Chondrocyte (in vitro differentiated cells): ENCODE measurements at regions not wholly inside any gene's neighbourhood (a gene's known extent, or its start where the extent isn't known, plus 50 kb on each side); places are given as distances from the start of the nearest gene placed in this dataset.

Source experiments
- DNase-seq: peaks from one replicate; pipeline ENCODE4 v3.0.0; 2021; ENCODE audit warnings: mixed read lengths, low spot score
- H3K27ac Mint-ChIP-seq: one replicate; pipeline ENCODE4 v1.8.0; 2021; ENCODE audit warnings: mild to moderate bottlenecking, moderate library complexity, mixed read lengths; ENCODE audit not compliant: unreplicated experiment
- H3K27me3 Mint-ChIP-seq: 2 replicates; pipeline ENCODE4 v1.8.0; 2021; ENCODE audit warnings: low read depth, mixed read lengths
- H3K36me3 Mint-ChIP-seq: 2 replicates; pipeline ENCODE4 v1.8.0; 2021; ENCODE audit warnings: low read depth, mixed read lengths
- H3K4me1 Mint-ChIP-seq: 2 replicates; pipeline ENCODE4 v1.8.0; 2021; ENCODE audit warnings: low read depth, mild to moderate bottlenecking, mixed read lengths
- H3K4me3 Mint-ChIP-seq: one replicate; pipeline ENCODE4 v1.8.0; 2021; ENCODE audit warnings: mild to moderate bottlenecking, moderate library complexity, mixed read lengths; ENCODE audit not compliant: unreplicated experiment
- H3K9me3 Mint-ChIP-seq: 2 replicates; pipeline ENCODE4 v1.8.0; 2021; ENCODE audit warnings: low read depth, mixed read lengths
- TF ChIP-seq, protein P1 (sequence below): fragments of 200-600 bp; sonication (generic); IDR thresholded peaks from 2 replicates; pipeline ENCODE4 v1.5.0; 2021; ENCODE audit warnings: antibody characterized with exemption, mild to moderate bottlenecking, moderate library complexity

DNA sequence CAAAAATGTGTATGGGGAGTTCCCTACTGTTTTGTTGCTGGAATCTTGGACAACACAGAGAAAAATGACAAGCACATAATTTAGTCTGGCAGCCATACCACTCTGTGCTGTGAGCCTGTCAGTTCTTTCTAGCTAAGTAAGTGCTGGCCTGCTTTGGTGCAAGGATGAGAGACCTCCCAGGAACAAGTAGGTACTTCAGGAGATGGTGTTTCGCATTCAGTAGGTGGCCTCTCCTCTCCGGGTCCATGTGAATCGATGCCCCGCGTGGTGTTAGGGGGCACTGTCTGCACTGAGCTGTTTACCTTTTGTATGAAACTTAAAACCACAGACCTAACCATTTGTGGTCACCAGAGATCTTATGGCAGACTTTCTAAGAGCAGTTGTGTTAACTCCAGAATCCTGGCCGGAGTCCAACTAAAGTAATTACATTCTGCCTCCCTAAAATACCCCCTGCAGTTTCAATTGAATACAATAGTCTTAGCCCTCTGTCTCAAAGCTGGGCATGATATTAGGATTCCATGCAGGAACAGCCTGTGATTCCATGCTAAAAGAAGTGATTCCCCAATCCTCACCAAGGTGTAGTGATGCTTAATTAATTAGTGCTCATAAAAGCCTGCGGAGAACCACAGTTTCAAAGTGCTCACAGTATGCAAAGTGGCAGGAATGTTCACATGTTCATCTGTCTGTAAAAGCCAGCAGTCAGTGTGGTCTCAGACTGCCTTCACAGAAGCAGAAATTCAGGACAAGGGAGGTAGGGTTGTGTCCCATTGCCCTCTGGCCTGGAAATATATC, 64.2 kb downstream of the LLPH start:
- H3K27ac Mint-ChIP-seq: peak overlapping the region; percentile 87

DNA sequence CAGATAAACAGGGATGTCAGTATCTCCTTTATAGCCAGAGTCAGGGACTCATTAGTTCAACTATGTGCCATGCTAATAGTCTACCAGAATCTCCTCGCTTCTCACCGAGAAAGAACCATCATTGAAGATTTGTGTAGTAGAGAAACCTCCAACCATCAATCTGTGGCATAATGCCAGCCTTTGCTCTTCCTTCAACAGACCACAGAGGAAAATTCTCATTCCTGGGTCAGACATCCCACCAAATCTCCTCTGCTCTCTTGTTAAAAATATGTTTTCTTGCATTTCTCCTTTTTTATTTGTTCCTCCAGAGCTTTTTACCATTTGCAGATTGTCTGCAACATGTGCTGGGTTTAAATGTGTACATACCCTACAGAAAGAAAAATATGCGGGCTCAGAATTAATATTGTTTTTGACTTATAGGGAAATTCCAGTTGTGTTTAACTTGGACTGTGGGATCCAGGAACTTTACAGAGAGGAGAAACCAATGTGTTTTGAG, 64.9 kb downstream of the LLPH start:
- H3K27me3 Mint-ChIP-seq: no peaks in the 10 kb centered on the region
- H3K27ac Mint-ChIP-seq: peak overlapping the region; percentile 87
- no peak for DNase-seq
- no peaks in the 10 kb centered on the region for H3K9me3 Mint-ChIP-seq
- TF ChIP-seq, protein P1, sequence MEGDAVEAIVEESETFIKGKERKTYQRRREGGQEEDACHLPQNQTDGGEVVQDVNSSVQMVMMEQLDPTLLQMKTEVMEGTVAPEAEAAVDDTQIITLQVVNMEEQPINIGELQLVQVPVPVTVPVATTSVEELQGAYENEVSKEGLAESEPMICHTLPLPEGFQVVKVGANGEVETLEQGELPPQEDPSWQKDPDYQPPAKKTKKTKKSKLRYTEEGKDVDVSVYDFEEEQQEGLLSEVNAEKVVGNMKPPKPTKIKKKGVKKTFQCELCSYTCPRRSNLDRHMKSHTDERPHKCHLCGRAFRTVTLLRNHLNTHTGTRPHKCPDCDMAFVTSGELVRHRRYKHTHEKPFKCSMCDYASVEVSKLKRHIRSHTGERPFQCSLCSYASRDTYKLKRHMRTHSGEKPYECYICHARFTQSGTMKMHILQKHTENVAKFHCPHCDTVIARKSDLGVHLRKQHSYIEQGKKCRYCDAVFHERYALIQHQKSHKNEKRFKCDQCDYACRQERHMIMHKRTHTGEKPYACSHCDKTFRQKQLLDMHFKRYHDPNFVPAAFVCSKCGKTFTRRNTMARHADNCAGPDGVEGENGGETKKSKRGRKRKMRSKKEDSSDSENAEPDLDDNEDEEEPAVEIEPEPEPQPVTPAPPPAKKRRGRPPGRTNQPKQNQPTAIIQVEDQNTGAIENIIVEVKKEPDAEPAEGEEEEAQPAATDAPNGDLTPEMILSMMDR: no peak
- H3K4me1 Mint-ChIP-seq: peaks cover 65% of the 10 kb centered on the region
- no peaks in the 10 kb centered on the region for H3K36me3 Mint-ChIP-seq
- H3K4me3 Mint-ChIP-seq: no peak overlapping the region

More for the DNA sequence above, 64.2 kb downstream of the LLPH start:
- TF ChIP-seq, protein P1: peak; percentile 58
- Mint-ChIP-seq H3K36me3 (no peaks in the 10 kb centered on the region), H3K27me3 (no peaks in the 10 kb centered on the region), H3K4me3 (peak overlapping the region; percentile 44), H3K4me1 (peaks cover 60% of the 10 kb centered on the region), H3K9me3 (no peaks in the 10 kb centered on the region)
- no peak for DNase-seq

DNA sequence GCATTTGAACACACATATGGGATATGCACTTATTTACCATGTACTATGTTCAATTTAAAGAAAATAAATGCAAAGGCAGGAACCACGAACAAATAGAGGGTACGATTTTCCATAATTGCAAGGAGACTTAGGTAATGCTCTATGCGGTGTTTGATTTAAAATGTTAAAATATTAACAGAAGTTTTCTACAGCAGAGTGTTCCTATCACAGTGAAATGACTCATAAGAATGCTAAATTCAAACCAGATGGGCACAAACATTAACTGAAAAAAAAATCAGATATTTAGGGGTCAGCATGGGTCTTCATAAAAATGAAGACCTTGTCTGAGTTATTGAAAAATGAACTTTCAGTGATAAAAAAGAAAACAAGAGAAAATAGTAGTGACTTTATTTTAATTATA, 65.4 kb downstream of the LLPH start:
- Mint-ChIP-seq H3K27ac (peak overlapping the region; percentile 87), H3K4me1 (peaks cover 69% of the 10 kb centered on the region), H3K36me3 (no peaks in the 10 kb centered on the region), H3K4me3 (no peak overlapping the region), H3K27me3 (no peaks in the 10 kb centered on the region), H3K9me3 (no peaks in the 10 kb centered on the region)
- no peak for DNase-seq
- TF ChIP-seq, protein P1: no peak

DNA sequence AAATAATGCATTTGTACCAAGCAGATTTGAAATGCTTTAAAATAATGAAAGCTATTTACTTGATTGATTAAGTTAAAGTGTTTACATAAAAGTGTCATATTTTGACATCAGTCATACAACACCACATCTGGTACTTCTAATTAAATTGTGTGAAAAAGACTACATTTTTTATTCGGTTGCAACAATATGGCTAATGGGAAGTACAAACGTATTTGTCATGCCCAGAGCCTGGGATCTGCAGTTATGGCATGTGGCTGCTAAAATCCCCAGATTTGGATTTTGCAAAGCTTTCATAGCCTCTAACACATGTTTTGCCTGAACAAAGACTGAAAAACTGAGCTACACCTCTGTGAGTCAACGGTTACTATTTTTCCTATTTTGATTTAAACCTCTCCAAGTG, 66.6 kb downstream of the LLPH start:
- Mint-ChIP-seq H3K36me3 (no peaks in the 10 kb centered on the region), H3K4me3 (no peak overlapping the region), H3K27ac (peak overlapping the region; percentile 64), H3K4me1 (peaks cover 69% of the 10 kb centered on the region), H3K9me3 (no peaks in the 10 kb centered on the region), H3K27me3 (no peaks in the 10 kb centered on the region)
- TF ChIP-seq, protein P1: no peak
- no peak for DNase-seq

DNA sequence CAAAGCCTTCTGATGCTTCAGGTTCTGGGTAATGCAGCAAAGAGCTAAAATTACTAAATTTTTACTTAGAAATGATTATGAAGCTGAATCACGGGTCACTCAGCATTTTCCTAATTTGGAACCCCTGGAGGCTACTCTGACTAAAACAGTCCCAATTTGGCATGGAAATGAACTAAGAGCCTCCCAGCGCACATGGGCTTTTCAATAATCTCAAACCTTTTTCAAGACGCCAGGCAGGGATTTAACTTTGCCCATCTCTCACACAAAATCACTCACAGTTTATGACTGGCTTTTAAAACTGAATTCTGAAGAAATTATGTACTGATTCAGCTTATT, 68.3 kb downstream of the LLPH start:
- Mint-ChIP-seq H3K27me3 (no peaks in the 10 kb centered on the region), H3K9me3 (no peaks in the 10 kb centered on the region), H3K4me1 (peaks cover 68% of the 10 kb centered on the region), H3K27ac (no peak overlapping the region), H3K36me3 (no peaks in the 10 kb centered on the region), H3K4me3 (no peak overlapping the region)
- TF ChIP-seq, protein P1: no peak
- DNase-seq: no peak
